HG02973 (cell line): ENCODE measurements at regions not wholly inside any gene's neighbourhood (a gene's known extent, or its start where the extent isn't known, plus 50 kb on each side); places are given as distances from the start of the nearest gene placed in this dataset.
"Not testable (repeated sequence)": the region's sequence is repeated elsewhere in the genome, so short reads cannot be mapped to it uniquely, and the experiment has no call there.

Source experiments
- ATAC-seq: cut with Tn5 transposase; IDR thresholded peaks from one replicate; pipeline ENCODE4 v1.9.1; 2021; ENCODE audit warnings: moderate library complexity; ENCODE audit not compliant: unreplicated experiment

DNA sequence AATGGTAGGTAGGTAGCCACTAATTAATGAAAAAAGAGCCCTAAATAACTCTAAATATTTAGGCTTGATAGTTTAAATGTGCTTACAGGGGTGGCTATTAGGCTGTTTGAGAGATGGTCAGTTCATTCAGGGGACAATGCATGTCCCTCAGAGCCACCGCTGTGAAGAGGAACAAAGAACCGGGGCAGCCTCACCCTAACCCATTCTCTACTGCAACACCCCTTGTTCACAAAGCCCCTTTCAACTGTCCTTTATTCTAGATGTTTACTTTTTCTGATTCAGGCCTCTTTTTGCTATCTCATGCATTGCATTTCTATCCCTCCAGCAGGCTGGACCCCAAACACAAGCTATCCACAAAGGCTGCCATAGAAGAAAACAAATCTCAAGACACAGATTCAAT, 906.7 kb downstream of the NR2F1-AS1 start:
- ATAC-seq: no peak

GRCh38 chr5:92665506-92665905, 915.5 kb downstream of the NR2F1-AS1 start:
- ATAC-seq: no peak

- no peak for ATAC-seq
Measured at GRCh38 chr5:92662741-92663140, 918.3 kb downstream of the NR2F1-AS1 start.

GRCh38 chr5:92659246-92659645, 921.8 kb downstream of the NR2F1-AS1 start:
- no peak for ATAC-seq

GRCh38 chr5:92654601-92655000, 926.4 kb downstream of the NR2F1-AS1 start:
- not testable (repeated sequence) for ATAC-seq

GRCh38 chr5:92653730-92654461, 927.1 kb downstream of the NR2F1-AS1 start:
- ATAC-seq: no peak

GRCh38 chr5:92652756-92653155, 928.3 kb downstream of the NR2F1-AS1 start:
- no peak for ATAC-seq

DNA sequence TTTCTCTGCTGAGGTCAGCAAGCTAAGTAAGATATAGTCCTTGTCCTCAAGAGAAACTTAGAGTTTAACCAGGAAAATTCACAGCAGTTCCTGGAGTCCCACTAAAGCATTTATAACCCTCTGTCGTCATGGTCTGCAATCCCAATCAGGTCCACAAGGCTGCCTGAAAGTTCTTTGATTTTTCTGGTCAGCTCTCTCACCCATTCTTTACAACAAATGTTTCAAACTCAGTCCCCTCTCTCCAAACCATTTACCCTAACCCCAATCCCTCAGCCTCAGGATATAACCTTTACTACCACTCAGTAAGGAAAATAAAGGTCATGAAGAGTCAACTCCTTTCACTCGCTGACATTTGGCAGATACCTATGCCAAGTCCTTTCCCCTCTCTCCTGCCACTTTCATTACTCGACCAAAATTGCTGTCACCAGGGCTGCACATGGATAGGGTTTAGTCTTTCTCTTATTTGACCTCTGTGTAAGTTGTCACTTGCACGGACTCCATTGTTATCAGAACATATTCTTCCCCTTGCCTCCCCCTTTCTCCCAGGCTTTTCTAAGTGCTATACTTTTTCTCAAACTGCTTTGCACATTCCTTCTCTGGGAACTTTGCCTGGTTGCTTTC, 936.6 kb downstream of the NR2F1-AS1 start:
- ATAC-seq: no peak

DNA sequence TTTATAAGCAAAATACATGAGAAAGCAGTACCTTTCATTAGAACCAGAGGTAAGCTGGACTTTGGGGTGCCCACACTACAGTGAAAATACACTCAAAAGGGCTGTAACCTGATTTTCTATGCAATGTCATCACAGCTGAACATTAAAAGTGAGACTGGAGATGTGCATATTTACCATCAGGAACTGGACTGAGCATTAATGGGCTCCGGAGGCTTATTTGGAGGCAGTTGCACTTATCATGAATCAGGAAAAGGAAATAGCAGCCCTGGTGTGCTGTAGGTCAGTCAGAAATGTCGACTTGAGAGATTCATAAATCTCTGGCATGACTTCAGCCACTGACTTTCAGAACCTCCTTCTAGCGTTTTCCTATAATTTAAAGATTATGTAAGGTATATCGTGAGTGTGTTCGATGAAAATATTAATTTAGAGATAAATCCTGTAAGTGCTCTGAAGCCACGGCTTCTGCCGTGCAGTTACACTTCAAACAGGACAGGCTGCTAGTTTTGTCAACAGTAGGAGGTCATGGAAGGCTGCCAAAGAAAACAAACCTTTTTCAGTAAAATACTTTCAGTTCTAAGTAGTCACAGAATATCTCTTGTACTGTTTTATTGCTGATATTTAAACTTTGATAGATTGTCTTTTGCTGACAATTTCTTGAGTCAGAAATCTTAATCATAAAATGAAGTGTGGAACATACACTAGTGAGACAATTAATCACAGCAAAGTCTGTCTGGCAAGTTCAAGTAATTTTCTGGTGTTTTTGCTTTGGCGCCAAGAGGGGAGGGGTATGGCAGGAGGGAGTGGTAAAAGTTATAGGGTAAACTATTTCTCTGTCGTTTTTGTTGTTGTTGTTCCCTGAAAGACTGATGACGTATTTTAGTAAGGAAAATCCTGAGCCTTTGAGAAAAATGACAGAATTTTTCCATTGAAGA, 939.7 kb downstream of the NR2F1-AS1 start:
- ATAC-seq: no peak

DNA sequence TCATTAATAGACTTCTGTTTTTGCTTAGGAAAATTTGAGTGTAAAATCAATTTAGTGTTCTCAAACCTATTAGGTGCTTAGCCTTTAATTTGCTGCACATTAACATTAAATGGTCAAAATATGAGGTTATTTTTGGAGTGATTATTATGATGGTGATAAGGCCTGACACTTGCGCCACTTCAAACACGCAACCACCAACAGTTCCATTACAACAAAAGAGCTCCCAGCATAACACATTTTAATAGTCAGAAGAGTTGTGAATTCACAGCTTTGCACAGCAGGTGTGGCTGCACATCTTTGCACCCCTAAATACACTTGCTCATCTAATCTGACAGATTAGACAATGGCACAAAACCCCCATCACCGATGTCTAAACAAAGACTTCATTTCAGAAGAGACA, 940.7 kb downstream of the NR2F1-AS1 start:
- ATAC-seq: no peak

DNA sequence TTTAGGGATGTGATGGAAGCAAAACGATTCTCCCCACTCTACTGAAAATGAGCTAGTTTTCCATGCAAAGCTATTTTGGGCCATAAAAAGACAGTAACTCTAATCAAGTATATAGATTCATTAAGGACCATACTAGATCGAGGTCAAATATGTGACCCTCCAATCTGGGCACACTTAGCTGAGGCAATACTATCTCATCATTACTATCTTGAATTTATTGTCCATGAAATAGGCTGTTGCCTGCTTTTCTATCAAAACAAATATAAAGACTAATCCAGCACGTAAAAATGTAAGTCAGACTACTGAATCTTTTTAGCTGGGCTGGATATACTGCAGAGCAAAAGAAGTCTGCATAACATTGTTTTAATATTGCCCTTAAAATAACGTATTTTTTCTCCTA, 943.1 kb downstream of the NR2F1-AS1 start:
- ATAC-seq: no peak

DNA sequence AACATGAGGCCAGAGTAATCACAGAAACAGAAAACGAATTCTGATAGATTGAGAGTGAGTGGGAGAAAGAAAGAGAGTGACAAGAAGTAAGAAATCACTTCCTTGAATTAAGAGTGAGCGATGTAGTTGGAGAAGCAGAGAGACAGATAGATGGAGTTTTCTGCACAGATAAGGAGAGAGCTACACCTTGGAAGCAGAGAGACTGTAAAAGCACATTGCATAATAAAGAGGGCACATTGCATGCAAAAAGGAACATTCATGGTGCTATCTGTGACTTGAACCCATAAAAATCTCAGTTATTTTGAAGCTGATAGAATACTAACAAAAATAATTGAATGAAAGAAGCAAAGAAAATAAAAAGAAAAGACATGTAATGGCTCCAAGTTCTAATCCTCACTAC, 943.8 kb downstream of the NR2F1-AS1 start:
- no peak for ATAC-seq

GRCh38 chr5:92635001-92635461, 946.0 kb downstream of the NR2F1-AS1 start:
- no peak for ATAC-seq

DNA sequence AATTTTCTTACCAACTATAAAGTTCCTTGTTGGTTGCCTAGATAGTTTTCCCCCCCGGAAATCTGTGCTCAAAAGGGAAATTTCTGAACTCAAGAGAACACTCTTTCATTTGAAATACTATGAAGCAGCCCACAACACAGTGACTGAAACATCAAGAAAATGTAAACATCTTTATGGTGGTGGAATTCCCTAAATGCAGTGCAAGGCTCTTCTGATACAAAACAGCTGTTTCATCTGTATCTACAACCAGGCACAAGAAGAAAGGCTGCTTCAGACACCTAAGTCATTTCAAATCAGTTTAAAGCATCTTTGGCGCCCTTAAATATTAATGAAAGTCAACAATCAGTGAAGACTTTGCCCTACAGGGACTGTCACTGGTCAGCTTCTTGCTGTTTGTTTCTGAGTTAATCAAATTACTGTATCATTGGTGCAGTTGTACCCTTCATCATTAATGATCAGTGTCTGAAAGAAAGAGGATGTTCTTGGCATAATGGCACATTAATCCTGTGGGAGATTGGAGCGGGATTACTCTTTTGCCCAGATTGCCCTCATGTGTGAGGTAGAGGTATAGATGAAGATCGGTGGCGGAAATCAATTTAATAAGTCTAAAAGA, 947.0 kb downstream of the NR2F1-AS1 start:
- no peak for ATAC-seq

DNA sequence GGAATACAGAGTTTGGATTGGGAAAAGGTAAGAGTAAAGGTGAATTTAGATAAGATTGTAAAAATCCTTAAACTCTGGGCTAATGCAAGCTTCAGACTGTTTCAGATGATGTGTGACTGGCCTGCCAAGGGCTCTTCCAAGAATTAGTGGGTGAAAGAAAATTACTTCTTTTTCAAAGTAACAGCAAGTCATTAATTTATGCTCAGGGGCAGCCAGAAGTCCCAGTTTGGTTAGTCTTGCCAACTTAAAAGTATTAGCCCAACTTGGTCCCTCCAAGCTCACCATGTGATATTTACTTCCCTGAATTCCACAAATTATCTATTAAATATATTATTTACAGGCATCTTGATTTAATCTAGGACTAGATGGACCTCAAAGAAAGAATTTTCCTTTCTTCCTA, 947.8 kb downstream of the NR2F1-AS1 start:
- no peak for ATAC-seq

DNA sequence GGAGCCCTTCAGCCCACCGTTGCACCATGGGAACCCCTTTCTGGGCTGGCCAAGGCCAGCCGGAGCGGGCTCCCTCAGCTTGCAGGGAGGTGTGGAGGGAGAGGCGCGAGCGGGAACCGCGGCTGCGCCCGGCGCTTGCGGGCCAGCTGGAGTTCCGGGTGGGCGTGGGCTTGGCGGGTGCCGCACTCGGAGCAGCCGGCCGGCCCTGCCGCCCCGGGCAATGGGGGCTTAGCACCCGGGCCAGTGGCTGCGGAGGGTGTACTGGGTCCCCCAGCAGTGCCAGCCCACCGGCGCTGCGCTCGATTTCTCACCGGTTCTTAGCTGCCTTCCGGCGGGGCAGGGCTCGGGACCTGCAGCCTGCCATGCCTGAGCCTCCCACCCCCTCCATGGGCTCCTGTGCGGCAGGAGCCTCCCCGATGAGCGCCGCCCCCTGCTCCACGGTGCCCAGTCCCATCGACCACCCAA, 949.8 kb downstream of the NR2F1-AS1 start:
- ATAC-seq: not testable (repeated sequence)

DNA sequence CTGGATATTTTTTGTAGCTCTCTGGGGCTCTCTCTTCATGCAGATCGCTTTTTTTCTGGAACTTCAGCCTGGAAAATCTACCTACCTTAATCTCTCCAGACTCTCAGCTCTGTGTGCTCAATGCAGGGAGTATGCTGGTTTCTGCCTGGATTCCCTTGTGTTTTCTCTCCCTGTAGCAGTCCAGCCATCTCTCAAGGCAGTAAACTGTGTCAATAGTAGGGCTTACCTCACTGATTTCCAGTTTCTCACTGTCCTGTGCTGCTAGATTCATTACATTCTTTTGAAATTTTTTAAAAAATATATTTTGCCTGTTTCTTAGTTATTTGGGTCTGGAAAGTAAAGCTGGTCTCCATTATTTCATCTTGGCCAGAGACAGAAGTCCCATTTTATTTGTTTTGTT, 951.4 kb downstream of the NR2F1-AS1 start:
- no peak for ATAC-seq

DNA sequence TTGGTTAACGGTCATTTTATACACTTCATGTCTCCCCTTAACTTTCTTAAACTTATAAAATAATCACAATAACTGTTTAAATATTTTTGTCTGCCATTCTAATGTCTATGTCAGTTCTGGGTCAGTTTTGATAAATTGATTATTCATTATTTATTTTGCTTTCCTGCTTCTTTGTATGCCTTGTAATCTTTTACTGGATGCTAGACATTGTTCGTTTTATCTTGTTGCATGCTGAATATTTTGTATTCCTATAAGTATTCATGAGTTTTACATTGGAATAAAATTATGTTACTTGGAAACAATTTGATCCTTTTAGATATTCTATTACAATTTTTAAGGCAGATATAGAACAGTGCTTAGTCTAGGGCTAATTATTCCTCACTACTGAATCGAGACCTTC, 952.0 kb downstream of the NR2F1-AS1 start:
- ATAC-seq: no peak

DNA sequence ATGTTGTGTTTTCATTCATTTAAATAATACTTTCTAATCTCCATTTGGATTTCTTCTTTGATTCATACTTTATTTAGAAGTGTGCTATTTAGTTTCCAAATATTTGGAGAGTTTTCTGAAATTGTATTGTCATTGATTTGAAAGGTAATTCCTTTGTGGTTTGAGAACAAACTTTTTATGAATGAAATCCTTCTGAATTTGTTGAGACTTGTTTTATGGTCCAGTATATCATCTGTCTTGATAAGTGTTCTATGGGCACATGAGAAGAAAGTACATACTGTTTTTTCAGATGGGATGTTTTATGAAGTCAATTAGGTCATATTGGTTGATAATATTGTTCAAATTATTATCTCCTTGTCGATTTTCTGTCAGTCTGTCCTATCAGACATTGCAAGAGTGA, 953.8 kb downstream of the NR2F1-AS1 start:
- ATAC-seq: no peak

- no peak for ATAC-seq
Measured at GRCh38 chr5:92616085-92616484, 964.9 kb downstream of the NR2F1-AS1 start.

GRCh38 chr5:92613546-92613945, 967.5 kb downstream of the NR2F1-AS1 start:
- ATAC-seq: no peak
